Gastrocnemius medialis (tissue), 4 donors: ENCODE measurements at regions not wholly inside any gene's neighbourhood (a gene's known extent, or its start where the extent isn't known, plus 50 kb on each side); places are given as distances from the start of the nearest gene placed in this dataset.

Experiments used
- CTCF ChIP-seq, 5 experiments: fragments of 450-650 bp in 3 of 5; fragments of 200-600 bp in 2 of 5; sonication (generic) in 2 of 5; IDR thresholded peaks in 4 of 5; conservative IDR thresholded peaks in 1 of 5; 1 replicate in 4 of 5; 2 replicates in 1 of 5; pipeline ENCODE4 v1.5.1; 2016 to 2019; ENCODE audit warnings: antibody characterized with exemption in 5 of 5, mild to moderate bottlenecking in 3 of 5, moderate library complexity in 3 of 5
- POLR2A ChIP-seq, 2 donors: fragments of 450-650 bp; IDR thresholded peaks; one replicate each; pipeline ENCODE4 v1.6.1; 2017; ENCODE audit warnings: antibody characterized with exemption in 2 of 2, mild to moderate bottlenecking in 2 of 2, moderate library complexity in 2 of 2

GRCh38 chr13:54573186-54573585 is 1544.6 kb downstream of the OLFM4 start:
- TF ChIP-seq CTCF (IDR thresholded peaks at IDR 0.05 in 4 of 5, conservative IDR thresholded peaks at IDR 0.05 in 1 of 5) (no peak), POLR2A (IDR thresholded peaks at IDR 0.05) (no peak)
